GM18873 (cell line): ENCODE measurements at regions not wholly inside any gene's neighbourhood (a gene's known extent, or its start where the extent isn't known, plus 50 kb on each side); places are given as distances from the start of the nearest gene placed in this dataset.
"Not testable (repeated sequence)": the region's sequence is repeated elsewhere in the genome, so short reads cannot be mapped to it uniquely, and the experiment has no call there.

ENCODE experiments used
- ATAC-seq: cut with Tn5 transposase; IDR thresholded peaks from one replicate; pipeline ENCODE4 v1.9.1; 2021; ENCODE audit warnings: mild to moderate bottlenecking, moderate library complexity, moderate number of reproducible peaks; ENCODE audit not compliant: unreplicated experiment, low FRiP score

DNA sequence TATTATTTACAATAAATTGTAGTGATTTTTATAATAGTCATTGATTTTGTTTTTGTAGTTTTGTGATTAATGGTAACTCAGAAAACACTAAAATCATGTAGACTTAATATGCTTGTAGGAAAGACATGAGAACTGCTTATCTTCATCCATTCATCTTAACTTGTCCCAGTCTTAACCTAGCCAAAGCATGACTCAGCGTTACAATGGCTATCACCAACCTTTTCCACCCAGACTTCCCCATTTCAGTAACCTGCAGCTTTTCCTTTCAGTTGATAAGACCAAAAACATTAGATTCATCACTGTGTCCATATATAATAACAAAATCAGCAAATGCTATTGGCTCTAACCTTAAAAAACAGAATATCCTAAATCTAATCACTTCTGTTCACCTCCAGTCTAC lies 106.2 kb upstream of the KLF8 start:
- ATAC-seq: no peak

DNA sequence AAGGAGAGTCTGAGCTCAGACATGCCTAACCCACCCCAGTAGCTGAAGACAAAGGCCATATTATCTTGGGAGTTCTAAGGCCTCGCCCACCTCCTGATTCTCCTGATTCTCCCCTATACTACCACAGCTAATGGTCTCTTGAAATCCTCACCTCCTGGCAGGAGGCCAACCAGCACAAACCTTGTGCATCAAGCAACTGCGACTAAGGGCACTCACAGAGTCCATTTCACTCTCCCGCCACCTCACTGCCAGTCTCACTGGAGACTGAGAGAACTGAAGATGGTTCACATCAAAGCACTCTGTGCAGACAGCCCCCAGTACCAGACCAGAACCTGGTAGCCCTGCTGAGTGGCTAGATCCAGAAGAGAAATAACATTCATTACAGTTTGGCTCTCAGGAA lies 102.1 kb upstream of the KLF8 start:
- no peak for ATAC-seq

DNA sequence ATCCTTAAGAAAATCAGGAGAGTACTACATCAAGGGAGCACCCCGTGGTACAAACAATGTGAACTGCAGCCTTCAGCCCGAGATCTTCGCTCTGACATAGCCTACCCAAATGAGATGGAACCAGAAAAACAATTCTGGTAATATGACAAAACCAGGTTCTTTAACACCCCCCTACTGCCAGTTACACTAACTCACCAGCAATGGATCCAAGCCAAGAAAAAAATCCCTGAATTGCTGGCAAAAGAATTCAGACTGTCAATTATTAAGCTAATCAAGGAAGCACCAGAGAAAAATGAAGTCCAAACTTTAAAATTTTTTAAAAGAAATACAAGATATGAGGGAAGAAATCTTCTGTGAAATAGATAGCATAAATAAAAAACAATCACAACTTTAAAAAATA lies 101.7 kb upstream of the KLF8 start:
- no peak for ATAC-seq

- ATAC-seq: not testable (repeated sequence)
Observed at GRCh38 chrX:56164135-56164534, 68.0 kb upstream of the KLF8 start.
